ENCODE measurements at regions not wholly inside any gene's neighbourhood (a gene's known extent, or its start where the extent isn't known, plus 50 kb on each side); places are given as distances from the start of the nearest gene placed in this dataset.

DNA sequence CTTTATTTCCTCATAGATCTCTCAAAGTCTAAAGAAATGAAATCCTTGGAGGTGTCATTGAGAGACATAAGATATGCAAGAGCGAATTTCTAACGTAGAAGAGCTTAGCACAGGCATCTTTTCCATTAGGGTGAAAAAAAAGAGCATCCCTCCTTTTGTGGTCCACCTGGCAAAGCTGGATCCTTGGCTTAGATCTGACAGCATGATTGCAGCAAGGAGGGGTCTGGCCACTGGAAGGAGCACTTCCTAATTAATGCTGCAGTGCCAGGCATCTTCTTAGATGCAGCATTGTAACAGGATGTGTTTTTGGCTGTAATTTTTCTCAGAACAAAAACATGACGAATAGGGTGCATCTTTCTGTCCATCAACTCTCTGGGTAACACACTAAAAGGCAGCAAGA lies 60.1 kb upstream of the TFAP2D start:
- no peak for DNase-seq (ENCODE audit: extremely low read depth, insufficient read length)
- TF ChIP-seq, protein P1, sequence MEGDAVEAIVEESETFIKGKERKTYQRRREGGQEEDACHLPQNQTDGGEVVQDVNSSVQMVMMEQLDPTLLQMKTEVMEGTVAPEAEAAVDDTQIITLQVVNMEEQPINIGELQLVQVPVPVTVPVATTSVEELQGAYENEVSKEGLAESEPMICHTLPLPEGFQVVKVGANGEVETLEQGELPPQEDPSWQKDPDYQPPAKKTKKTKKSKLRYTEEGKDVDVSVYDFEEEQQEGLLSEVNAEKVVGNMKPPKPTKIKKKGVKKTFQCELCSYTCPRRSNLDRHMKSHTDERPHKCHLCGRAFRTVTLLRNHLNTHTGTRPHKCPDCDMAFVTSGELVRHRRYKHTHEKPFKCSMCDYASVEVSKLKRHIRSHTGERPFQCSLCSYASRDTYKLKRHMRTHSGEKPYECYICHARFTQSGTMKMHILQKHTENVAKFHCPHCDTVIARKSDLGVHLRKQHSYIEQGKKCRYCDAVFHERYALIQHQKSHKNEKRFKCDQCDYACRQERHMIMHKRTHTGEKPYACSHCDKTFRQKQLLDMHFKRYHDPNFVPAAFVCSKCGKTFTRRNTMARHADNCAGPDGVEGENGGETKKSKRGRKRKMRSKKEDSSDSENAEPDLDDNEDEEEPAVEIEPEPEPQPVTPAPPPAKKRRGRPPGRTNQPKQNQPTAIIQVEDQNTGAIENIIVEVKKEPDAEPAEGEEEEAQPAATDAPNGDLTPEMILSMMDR (IDR thresholded peaks at IDR 0.05; ENCODE audit: insufficient read depth, low read length, poor library complexity, severe bottlenecking), result no peak
- no peaks in the 10 kb centered on the region for H3K27me3 ChIP-seq (replicated peaks; ENCODE audit: control insufficient read depth, insufficient read depth, low read length)
- no peak overlapping the region for H3K4me3 ChIP-seq (replicated peaks; ENCODE audit: low read depth, low read length)
- no peaks in the 10 kb centered on the region for H3K36me3 ChIP-seq (ENCODE audit: control insufficient read depth, insufficient read depth, low read length)

GRCh38 chr6:50654155-50654554 lies 59.2 kb upstream of the TFAP2D start:
- DNase-seq (ENCODE audit: extremely low read depth, insufficient read length), result no peak
- no peaks in the 10 kb centered on the region for H3K27me3 ChIP-seq (replicated peaks; ENCODE audit: control insufficient read depth, insufficient read depth, low read length)
- TF ChIP-seq, protein P1 (IDR thresholded peaks at IDR 0.05; ENCODE audit: insufficient read depth, low read length, poor library complexity, severe bottlenecking), result no peak
- no peaks in the 10 kb centered on the region for H3K36me3 ChIP-seq (ENCODE audit: control insufficient read depth, insufficient read depth, low read length)
- H3K4me3 ChIP-seq (replicated peaks; ENCODE audit: low read depth, low read length), result no peak overlapping the region

DNA sequence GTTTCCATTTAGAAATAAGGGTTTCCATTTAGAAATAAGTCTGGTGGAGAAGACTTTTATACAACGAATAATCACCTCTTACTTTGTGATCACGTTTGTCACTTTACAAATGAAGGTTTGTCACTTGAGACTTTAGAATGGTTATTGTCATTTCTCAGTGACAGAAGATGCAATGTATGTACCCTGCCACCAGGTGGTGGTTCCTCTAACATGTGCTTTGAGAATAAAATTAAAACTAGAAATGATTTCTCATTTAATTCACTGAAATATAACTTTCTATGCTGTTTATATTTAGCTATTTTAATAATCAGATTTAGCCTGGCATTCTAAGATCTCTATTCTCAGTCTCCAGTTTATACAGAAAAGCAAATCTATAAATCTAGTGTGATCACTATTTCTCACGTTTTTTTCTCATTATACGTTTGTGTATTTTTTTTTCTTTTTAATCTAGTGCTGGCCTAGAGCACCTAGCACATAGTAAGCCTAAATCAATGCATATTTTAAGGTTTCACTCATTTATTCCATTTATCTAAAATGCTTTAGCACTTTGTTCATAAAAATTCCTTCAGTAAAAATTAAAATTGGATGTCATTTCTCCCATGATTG lies 57.4 kb upstream of the TFAP2D start:
- Histone ChIP-seq H3K27me3 (replicated peaks; ENCODE audit: control insufficient read depth, insufficient read depth, low read length) (no peaks in the 10 kb centered on the region), H3K4me3 (replicated peaks; ENCODE audit: low read depth, low read length) (no peak overlapping the region), H3K36me3 (ENCODE audit: control insufficient read depth, insufficient read depth, low read length) (no peaks in the 10 kb centered on the region)
- no peak for DNase-seq (ENCODE audit: extremely low read depth, insufficient read length)
- TF ChIP-seq, protein P1 (IDR thresholded peaks at IDR 0.05; ENCODE audit: insufficient read depth, low read length, poor library complexity, severe bottlenecking), result peak; percentile 62

DNA sequence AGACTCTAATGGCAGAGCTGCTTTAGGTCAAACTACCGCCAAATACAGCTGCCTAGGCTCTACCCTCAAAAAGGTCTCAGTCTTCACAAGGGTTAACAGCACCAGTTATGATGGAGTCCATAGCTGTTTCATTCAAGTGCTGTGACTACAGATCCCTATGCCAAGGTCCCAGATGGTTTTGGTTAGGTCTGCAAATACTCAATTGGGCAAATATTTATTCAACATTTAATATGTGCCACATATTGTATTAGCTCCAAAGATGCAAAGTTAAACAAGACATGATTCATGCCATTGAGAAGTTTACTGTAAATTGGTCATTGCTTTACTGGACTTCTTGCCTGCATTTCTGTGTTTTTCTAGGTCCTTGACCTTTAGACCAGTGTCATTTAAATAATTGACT lies 55.8 kb upstream of the TFAP2D start:
- TF ChIP-seq, protein P1 (IDR thresholded peaks at IDR 0.05; ENCODE audit: insufficient read depth, low read length, poor library complexity, severe bottlenecking), result no peak
- Histone ChIP-seq H3K36me3 (ENCODE audit: control insufficient read depth, insufficient read depth, low read length) (no peaks in the 10 kb centered on the region), H3K4me3 (replicated peaks; ENCODE audit: low read depth, low read length) (no peak overlapping the region), H3K27me3 (replicated peaks; ENCODE audit: control insufficient read depth, insufficient read depth, low read length) (no peaks in the 10 kb centered on the region)
- DNase-seq (ENCODE audit: extremely low read depth, insufficient read length), result no peak

- no peaks in the 10 kb centered on the region for H3K36me3 ChIP-seq (ENCODE audit: control insufficient read depth, insufficient read depth, low read length)
- H3K4me3 ChIP-seq (replicated peaks; ENCODE audit: low read depth, low read length), result no peak overlapping the region
- TF ChIP-seq, protein P1 (IDR thresholded peaks at IDR 0.05; ENCODE audit: insufficient read depth, low read length, poor library complexity, severe bottlenecking), result no peak
- DNase-seq (ENCODE audit: extremely low read depth, insufficient read length), result no peak
- no peaks in the 10 kb centered on the region for H3K27me3 ChIP-seq (replicated peaks; ENCODE audit: control insufficient read depth, insufficient read depth, low read length)
These were observed 54.8 kb upstream of the TFAP2D start for GRCh38 chr6:50658561-50658960.

DNA sequence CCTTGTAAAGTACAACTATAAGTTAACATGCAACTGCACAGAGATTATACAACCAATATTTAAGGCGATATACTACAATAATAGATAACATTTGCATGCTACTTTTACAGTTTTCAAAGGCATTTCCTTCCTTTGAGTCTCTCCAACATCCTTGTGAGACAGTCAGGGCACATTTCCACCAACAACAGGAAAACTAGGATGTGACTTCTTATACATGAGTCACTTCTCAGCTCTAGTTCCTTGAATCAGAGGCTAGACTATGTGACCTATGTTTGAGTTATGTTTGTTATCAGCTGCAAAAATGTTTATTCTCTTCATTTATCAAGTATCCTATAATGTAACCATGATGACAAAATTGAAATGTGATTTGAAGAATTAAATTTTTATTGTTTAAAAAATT lies 51.7 kb upstream of the TFAP2D start:
- DNase-seq (ENCODE audit: extremely low read depth, insufficient read length), result no peak
- no peaks in the 10 kb centered on the region for H3K27me3 ChIP-seq (replicated peaks; ENCODE audit: control insufficient read depth, insufficient read depth, low read length)
- TF ChIP-seq, protein P1 (IDR thresholded peaks at IDR 0.05; ENCODE audit: insufficient read depth, low read length, poor library complexity, severe bottlenecking), result no peak
- no peak overlapping the region for H3K4me3 ChIP-seq (replicated peaks; ENCODE audit: low read depth, low read length)
- no peaks in the 10 kb centered on the region for H3K36me3 ChIP-seq (ENCODE audit: control insufficient read depth, insufficient read depth, low read length)

All from GM06990 (cell line).